ENCODE measurements at regions not wholly inside any gene's neighbourhood (a gene's known extent, or its start where the extent isn't known, plus 50 kb on each side); places are given as distances from the start of the nearest gene placed in this dataset.

- no peak for DNase-seq (ENCODE audit: low read depth, low spot score)
Observed at GRCh38 chr1:65097076-65097475, 50.9 kb upstream of the AK4 start.
